Activated T-cell treated with anti-CD3 and anti-CD28 coated beads, Interleukin-2, amount 50 U/mL, for 72 hours (primary cell): ENCODE measurements at regions not wholly inside any gene's neighbourhood (a gene's known extent, or its start where the extent isn't known, plus 50 kb on each side); places are given as distances from the start of the nearest gene placed in this dataset.
"Not testable (repeated sequence)": the region's sequence is repeated elsewhere in the genome, so short reads cannot be mapped to it uniquely, and the experiment has no call there.

Experiments used
- ATAC-seq, 2 donors: fragments of 150-1000 bp; cut with Tn5 transposase; replicated peaks in 1 of 2; 2 replicates each; pipeline ENCODE4 v1.10.0; 2021; ENCODE audit warnings: moderate library complexity in 2 of 2, mild to moderate bottlenecking in 1 of 2
- DNase-seq, 2 donors: peaks; one replicate each; pipeline ENCODE4 v3.0.0; 2021 to 2022; ENCODE audit warnings: mixed read lengths in 1 of 2
- H3K27ac Mint-ChIP-seq: one replicate; pipeline ENCODE4 v1.8.0; 2022; ENCODE audit warnings: mild to moderate bottlenecking, moderate library complexity, mixed read lengths
- H3K27me3 Mint-ChIP-seq: one replicate; pipeline ENCODE4 v1.8.0; 2022; ENCODE audit warnings: low read depth, mixed read lengths
- H3K36me3 Mint-ChIP-seq, 2 donors: one replicate each; pipeline ENCODE4 v1.8.0; 2022; ENCODE audit warnings: mixed read lengths in 2 of 2, mild to moderate bottlenecking in 1 of 2; ENCODE audit not compliant: insufficient read depth in 2 of 2
- H3K4me1 Mint-ChIP-seq: one replicate; pipeline ENCODE4 v1.8.0; 2022; ENCODE audit warnings: low read depth, mixed read lengths
- H3K4me3 Mint-ChIP-seq, 2 donors: one replicate each; pipeline ENCODE4 v1.8.0; 2022; ENCODE audit warnings: mild to moderate bottlenecking in 2 of 2, mixed read lengths in 2 of 2, moderate library complexity in 2 of 2
- H3K9me3 Mint-ChIP-seq, 2 donors: one replicate each; pipeline ENCODE4 v1.8.0; 2022; ENCODE audit warnings: mixed read lengths in 2 of 2

GRCh38 chr10:85098835-85099521 is 770.6 kb downstream of the CCSER2 start:
- no peak overlapping the region for H3K27ac Mint-ChIP-seq
- DNase-seq, result no peak
- no peak for ATAC-seq
- no peaks in the 10 kb centered on the region for H3K36me3 Mint-ChIP-seq
- peaks cover 0 to 3% of the 10 kb centered on the region in 2 donors for H3K9me3 Mint-ChIP-seq
- H3K27me3 Mint-ChIP-seq, result no peaks in the 10 kb centered on the region
- no peak overlapping the region for H3K4me3 Mint-ChIP-seq
- no peaks in the 10 kb centered on the region for H3K4me1 Mint-ChIP-seq

- H3K9me3 Mint-ChIP-seq, result peaks cover 0 to 3% of the 10 kb centered on the region in 2 donors
- no peak overlapping the region for H3K27ac Mint-ChIP-seq
- no peak for DNase-seq
- H3K4me3 Mint-ChIP-seq, result no peak overlapping the region
- no peaks in the 10 kb centered on the region for H3K27me3 Mint-ChIP-seq
- no peaks in the 10 kb centered on the region for H3K36me3 Mint-ChIP-seq
- no peak for ATAC-seq
- no peaks in the 10 kb centered on the region for H3K4me1 Mint-ChIP-seq
Observed at GRCh38 chr10:85100495-85100894, 772.1 kb downstream of the CCSER2 start.

- no peaks in the 10 kb centered on the region for H3K9me3 Mint-ChIP-seq
- H3K36me3 Mint-ChIP-seq, result no peaks in the 10 kb centered on the region
Observed at GRCh38 chr10:85105614-85106255, 777.3 kb downstream of the CCSER2 start.

GRCh38 chr10:85111271-85111670 is 782.9 kb downstream of the CCSER2 start:
- Mint-ChIP-seq H3K27ac (no peak overlapping the region), H3K27me3 (no peaks in the 10 kb centered on the region), H3K4me1 (no peaks in the 10 kb centered on the region), H3K4me3 (no peak overlapping the region), H3K36me3 (no peaks in the 10 kb centered on the region), H3K9me3 (peaks cover 0 to 6% of the 10 kb centered on the region in 2 donors)
- ATAC-seq (no peak), DNase-seq (no peak)

More at GRCh38 chr10:85105614-85106255, 777.3 kb downstream of the CCSER2 start:
- no peak overlapping the region for H3K4me3 Mint-ChIP-seq
- no peaks in the 10 kb centered on the region for H3K4me1 Mint-ChIP-seq
- no peak for ATAC-seq
- DNase-seq, result no peak
- H3K27ac Mint-ChIP-seq, result no peak overlapping the region
- no peaks in the 10 kb centered on the region for H3K27me3 Mint-ChIP-seq

GRCh38 chr10:85124603-85125051 is 796.2 kb downstream of the CCSER2 start:
- Mint-ChIP-seq H3K9me3 (peaks cover 2 to 3% of the 10 kb centered on the region in 2 donors), H3K27ac (no peak overlapping the region), H3K4me1 (no peaks in the 10 kb centered on the region), H3K36me3 (no peaks in the 10 kb centered on the region), H3K27me3 (no peaks in the 10 kb centered on the region), H3K4me3 (no peak overlapping the region)
- ATAC-seq, result no peak
- DNase-seq, result no peak

GRCh38 chr10:85137253-85137652 is 808.9 kb downstream of the CCSER2 start:
- H3K27me3 Mint-ChIP-seq, result no peaks in the 10 kb centered on the region
- DNase-seq, result no peak
- no peaks in the 10 kb centered on the region for H3K4me1 Mint-ChIP-seq
- no peaks in the 10 kb centered on the region for H3K36me3 Mint-ChIP-seq
- H3K9me3 Mint-ChIP-seq, result peaks cover 2 to 6% of the 10 kb centered on the region in 2 donors
- H3K4me3 Mint-ChIP-seq, result no peak overlapping the region
- no peak overlapping the region for H3K27ac Mint-ChIP-seq
- no peak for ATAC-seq

GRCh38 chr10:85138046-85138445 is 809.7 kb downstream of the CCSER2 start:
- no peak overlapping the region for H3K4me3 Mint-ChIP-seq
- DNase-seq (no peak), ATAC-seq (no peak)
- H3K36me3 Mint-ChIP-seq, result no peaks in the 10 kb centered on the region
- no peaks in the 10 kb centered on the region for H3K4me1 Mint-ChIP-seq
- peaks cover 2 to 7% of the 10 kb centered on the region in 2 donors for H3K9me3 Mint-ChIP-seq
- H3K27me3 Mint-ChIP-seq, result no peaks in the 10 kb centered on the region
- no peak overlapping the region for H3K27ac Mint-ChIP-seq

GRCh38 chr10:85139124-85139523 is 810.7 kb downstream of the CCSER2 start:
- ATAC-seq (no peak), DNase-seq (no peak)
- no peak overlapping the region for H3K27ac Mint-ChIP-seq
- no peaks in the 10 kb centered on the region for H3K27me3 Mint-ChIP-seq
- no peak overlapping the region for H3K4me3 Mint-ChIP-seq
- no peaks in the 10 kb centered on the region for H3K36me3 Mint-ChIP-seq
- no peaks in the 10 kb centered on the region for H3K4me1 Mint-ChIP-seq
- peaks cover 1 to 5% of the 10 kb centered on the region in 2 donors for H3K9me3 Mint-ChIP-seq

GRCh38 chr10:85141520-85141919 is 813.1 kb downstream of the CCSER2 start:
- not testable (repeated sequence) for DNase-seq, H3K27me3 Mint-ChIP-seq, H3K27ac Mint-ChIP-seq, H3K4me1 Mint-ChIP-seq, H3K9me3 Mint-ChIP-seq, ATAC-seq, H3K36me3 Mint-ChIP-seq, H3K4me3 Mint-ChIP-seq

GRCh38 chr10:85145966-85146365 is 817.6 kb downstream of the CCSER2 start:
- ATAC-seq (no peak), DNase-seq (no peak)
- Mint-ChIP-seq H3K9me3 (peaks cover 2 to 7% of the 10 kb centered on the region in 2 donors), H3K4me3 (no peak overlapping the region), H3K27ac (no peak overlapping the region), H3K27me3 (no peaks in the 10 kb centered on the region), H3K4me1 (no peaks in the 10 kb centered on the region), H3K36me3 (no peaks in the 10 kb centered on the region)

- Mint-ChIP-seq H3K27me3 (no peaks in the 10 kb centered on the region), H3K27ac (no peak overlapping the region), H3K9me3 (peaks cover 2 to 4% of the 10 kb centered on the region in 2 donors), H3K4me1 (no peaks in the 10 kb centered on the region), H3K36me3 (no peaks in the 10 kb centered on the region), H3K4me3 (no peak overlapping the region)
- ATAC-seq (no peak), DNase-seq (no peak)
Observed at GRCh38 chr10:85147346-85148250, 819.2 kb downstream of the CCSER2 start.

GRCh38 chr10:85148693-85149640 is 820.6 kb downstream of the CCSER2 start:
- Mint-ChIP-seq H3K4me3 (no peak overlapping the region), H3K27me3 (no peaks in the 10 kb centered on the region), H3K4me1 (no peaks in the 10 kb centered on the region), H3K27ac (no peak overlapping the region), H3K36me3 (no peaks in the 10 kb centered on the region), H3K9me3 (peaks cover 2 to 4% of the 10 kb centered on the region in 2 donors)
- no peak for ATAC-seq
- no peak for DNase-seq
